ENCODE measurements at regions not wholly inside any gene's neighbourhood (a gene's known extent, or its start where the extent isn't known, plus 50 kb on each side); places are given as distances from the start of the nearest gene placed in this dataset.

- DNase-seq = no peak
- in situ Hi-C loops (cut with MboI; ENCODE audit: low pct_unique_long_range_greater_than_20kb, low sequenced_read_pairs) = no loop called here
Measured at GRCh38 chr10:117631276-117632145, 89.0 kb downstream of the EMX2 start.

GRCh38 chr10:117632406-117632805 is 89.9 kb downstream of the EMX2 start:
- in situ Hi-C loops (cut with MboI; ENCODE audit: low pct_unique_long_range_greater_than_20kb, low sequenced_read_pairs) = no loop called here

GRCh38 chr10:117635826-117636225 is 93.3 kb downstream of the EMX2 start:
- in situ Hi-C loops (cut with MboI; ENCODE audit: low pct_unique_long_range_greater_than_20kb, low sequenced_read_pairs) = no loop called here

More at GRCh38 chr10:117632406-117632805, 89.9 kb downstream of the EMX2 start:
- no peak for DNase-seq

GRCh38 chr10:117638200-117638599 is 95.7 kb downstream of the EMX2 start:
- no peak for DNase-seq
- in situ Hi-C loops (cut with MboI; ENCODE audit: low pct_unique_long_range_greater_than_20kb, low sequenced_read_pairs) = no loop called here

More at GRCh38 chr10:117635826-117636225, 93.3 kb downstream of the EMX2 start:
- DNase-seq = no peak

GRCh38 chr10:117638664-117639200 is 96.2 kb downstream of the EMX2 start:
- in situ Hi-C loops (cut with MboI; ENCODE audit: low pct_unique_long_range_greater_than_20kb, low sequenced_read_pairs) = no loop called here
- DNase-seq = no peak

- in situ Hi-C loops (cut with MboI; ENCODE audit: low pct_unique_long_range_greater_than_20kb, low sequenced_read_pairs) = no loop called here
Measured at GRCh38 chr10:117640406-117640805, 97.9 kb downstream of the EMX2 start.

GRCh38 chr10:117646718-117647117 is 104.2 kb downstream of the EMX2 start:
- in situ Hi-C loops (cut with MboI; ENCODE audit: low pct_unique_long_range_greater_than_20kb, low sequenced_read_pairs) = no loop called here
- DNase-seq = no peak

More at GRCh38 chr10:117640406-117640805, 97.9 kb downstream of the EMX2 start:
- no peak for DNase-seq

- DNase-seq = no peak
- in situ Hi-C loops (cut with MboI; ENCODE audit: low pct_unique_long_range_greater_than_20kb, low sequenced_read_pairs) = no loop called here
Measured at GRCh38 chr10:117647306-117647705, 104.8 kb downstream of the EMX2 start.

- in situ Hi-C loops (cut with MboI; ENCODE audit: low pct_unique_long_range_greater_than_20kb, low sequenced_read_pairs) = no loop called here
Measured at GRCh38 chr10:117651121-117651520, 108.6 kb downstream of the EMX2 start.

GRCh38 chr10:117652228-117653169 is 110.0 kb downstream of the EMX2 start:
- in situ Hi-C loops (cut with MboI; ENCODE audit: low pct_unique_long_range_greater_than_20kb, low sequenced_read_pairs) = no loop called here
- DNase-seq = no peak

More at GRCh38 chr10:117651121-117651520, 108.6 kb downstream of the EMX2 start:
- no peak for DNase-seq

- DNase-seq = no peak
- in situ Hi-C loops (cut with MboI; ENCODE audit: low pct_unique_long_range_greater_than_20kb, low sequenced_read_pairs) = no loop called here
Measured at GRCh38 chr10:117653170-117653515, 110.6 kb downstream of the EMX2 start.

- no peak for DNase-seq
- in situ Hi-C loops (cut with MboI; ENCODE audit: low pct_unique_long_range_greater_than_20kb, low sequenced_read_pairs) = no loop called here
Measured at GRCh38 chr10:117654105-117654504, 111.6 kb downstream of the EMX2 start.

- in situ Hi-C loops (cut with MboI; ENCODE audit: low pct_unique_long_range_greater_than_20kb, low sequenced_read_pairs) = no loop called here
- no peak for DNase-seq
Measured at GRCh38 chr10:117656385-117657367, 114.1 kb downstream of the EMX2 start.

GRCh38 chr10:117661316-117661715 is 118.8 kb downstream of the EMX2 start:
- in situ Hi-C loops (cut with MboI; ENCODE audit: low pct_unique_long_range_greater_than_20kb, low sequenced_read_pairs) = no loop called here
- no peak for DNase-seq

GRCh38 chr10:117662126-117662525 is 119.6 kb downstream of the EMX2 start:
- in situ Hi-C loops (cut with MboI; ENCODE audit: low pct_unique_long_range_greater_than_20kb, low sequenced_read_pairs) = no loop called here

GRCh38 chr10:117662751-117663540 is 120.4 kb downstream of the EMX2 start:
- in situ Hi-C loops (cut with MboI; ENCODE audit: low pct_unique_long_range_greater_than_20kb, low sequenced_read_pairs) = no loop called here
- DNase-seq = no peak

More at GRCh38 chr10:117662126-117662525, 119.6 kb downstream of the EMX2 start:
- DNase-seq = no peak

GRCh38 chr10:117663750-117664149 is 121.2 kb downstream of the EMX2 start:
- DNase-seq = no peak
- in situ Hi-C loops (cut with MboI; ENCODE audit: low pct_unique_long_range_greater_than_20kb, low sequenced_read_pairs) = no loop called here

- DNase-seq = no peak
- in situ Hi-C loops (cut with MboI; ENCODE audit: low pct_unique_long_range_greater_than_20kb, low sequenced_read_pairs) = no loop called here
Measured at GRCh38 chr10:117664288-117664687, 121.7 kb downstream of the EMX2 start.

Data from KBM-7 (cell line).